ENCODE measurements at regions not wholly inside any gene's neighbourhood (a gene's known extent, or its start where the extent isn't known, plus 50 kb on each side); places are given as distances from the start of the nearest gene placed in this dataset.

- no peak for TF ChIP-seq CTCF (IDR thresholded peaks at IDR 0.05)
- TF ChIP-seq POLR2A (IDR thresholded peaks at IDR 0.05): no peak
These were observed 144.6 kb downstream of the SHOX2 start for GRCh38 chr3:157961665-157962064.

All from Peyer's patch (tissue), 4 donors.